Vagina (tissue), 2 donors: ENCODE measurements at regions not wholly inside any gene's neighbourhood (a gene's known extent, or its start where the extent isn't known, plus 50 kb on each side); places are given as distances from the start of the nearest gene placed in this dataset.

Experiments
- POLR2A ChIP-seq, 2 donors: fragments of 450-650 bp; IDR thresholded peaks; one replicate each; pipeline ENCODE4 v1.6.1; 2017; ENCODE audit warnings: antibody characterized with exemption in 2 of 2, mild to moderate bottlenecking in 2 of 2, moderate library complexity in 2 of 2
- TF ChIP-seq, protein P1 (sequence below), 3 experiments: fragments of 450-650 bp in 2 of 3; fragments of 200-600 bp in 1 of 3; sonication (generic) in 1 of 3; IDR thresholded peaks; one replicate each; pipeline ENCODE4 v1.5.1; 2017 to 2019; ENCODE audit warnings: antibody characterized with exemption in 3 of 3, mild to moderate bottlenecking in 2 of 3, moderate library complexity in 2 of 3

GRCh38 chr13:62747629-62748028 is 1332.0 kb upstream of the PCDH20 start:
- TF ChIP-seq, protein P1, sequence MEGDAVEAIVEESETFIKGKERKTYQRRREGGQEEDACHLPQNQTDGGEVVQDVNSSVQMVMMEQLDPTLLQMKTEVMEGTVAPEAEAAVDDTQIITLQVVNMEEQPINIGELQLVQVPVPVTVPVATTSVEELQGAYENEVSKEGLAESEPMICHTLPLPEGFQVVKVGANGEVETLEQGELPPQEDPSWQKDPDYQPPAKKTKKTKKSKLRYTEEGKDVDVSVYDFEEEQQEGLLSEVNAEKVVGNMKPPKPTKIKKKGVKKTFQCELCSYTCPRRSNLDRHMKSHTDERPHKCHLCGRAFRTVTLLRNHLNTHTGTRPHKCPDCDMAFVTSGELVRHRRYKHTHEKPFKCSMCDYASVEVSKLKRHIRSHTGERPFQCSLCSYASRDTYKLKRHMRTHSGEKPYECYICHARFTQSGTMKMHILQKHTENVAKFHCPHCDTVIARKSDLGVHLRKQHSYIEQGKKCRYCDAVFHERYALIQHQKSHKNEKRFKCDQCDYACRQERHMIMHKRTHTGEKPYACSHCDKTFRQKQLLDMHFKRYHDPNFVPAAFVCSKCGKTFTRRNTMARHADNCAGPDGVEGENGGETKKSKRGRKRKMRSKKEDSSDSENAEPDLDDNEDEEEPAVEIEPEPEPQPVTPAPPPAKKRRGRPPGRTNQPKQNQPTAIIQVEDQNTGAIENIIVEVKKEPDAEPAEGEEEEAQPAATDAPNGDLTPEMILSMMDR (IDR thresholded peaks at IDR 0.05): no peak
- no peak for TF ChIP-seq POLR2A (IDR thresholded peaks at IDR 0.05)
